GM23338 (cell line): ENCODE measurements at regions not wholly inside any gene's neighbourhood (a gene's known extent, or its start where the extent isn't known, plus 50 kb on each side); places are given as distances from the start of the nearest gene placed in this dataset.

ENCODE experiments used
- ATAC-seq: fragments of 200-7000 bp; cut with Tn5 transposase; 3 replicates; pipeline ENCODE4 v1.9.1; 2020
- DNase-seq: peaks from one replicate; pipeline ENCODE4 v3.0.0-alpha.2; 2015; ENCODE audit warnings: low spot score
- H2AFZ ChIP-seq: fragments of 200-600 bp; sonication (generic); 2 replicates; pipeline ENCODE4 v1.8.0; 2016; ENCODE audit warnings: antibody characterized with exemption, mild to moderate bottlenecking, moderate library complexity
- H3F3A ChIP-seq: fragments of 200-600 bp; sonication (generic); replicated peaks from 2 replicates; pipeline ENCODE4 v1.8.0; 2017; ENCODE audit warnings: antibody characterized with exemption, mixed run types, low read depth
- H3K27ac ChIP-seq: fragments of 200-600 bp; sonication (generic); 2 replicates; pipeline ENCODE4 v1.6.1; 2016; ENCODE audit warnings: low read depth
- H3K27me3 ChIP-seq: fragments of 200-600 bp; sonication (generic); 2 replicates; pipeline ENCODE4 v1.8.0; 2016; ENCODE audit warnings: mild to moderate bottlenecking, mixed run types, moderate library complexity; ENCODE audit not compliant: insufficient read depth
- H3K36me3 ChIP-seq: fragments of 200-600 bp; sonication (generic); 2 replicates; pipeline ENCODE4 v1.8.0; 2016; ENCODE audit warnings: mild to moderate bottlenecking; ENCODE audit not compliant: insufficient read depth
- H3K4me1 ChIP-seq: fragments of 200-600 bp; sonication (generic); 2 replicates; pipeline ENCODE4 v1.8.0; 2016; ENCODE audit warnings: mild to moderate bottlenecking, moderate library complexity; ENCODE audit not compliant: insufficient read depth
- H3K4me2 ChIP-seq: fragments of 200-600 bp; sonication (generic); 2 replicates; pipeline ENCODE4 v1.7.1; 2017; ENCODE audit warnings: mixed run types
- H3K4me3 ChIP-seq: fragments of 200-600 bp; sonication (generic); 2 replicates; pipeline ENCODE4 v1.6.1; 2016; ENCODE audit warnings: mixed run types
- H3K79me2 ChIP-seq: fragments of 200-600 bp; sonication (generic); replicated peaks from 2 replicates; pipeline ENCODE4 v1.8.0; 2017; ENCODE audit warnings: mild to moderate bottlenecking; ENCODE audit not compliant: insufficient read depth
- H3K9me2 ChIP-seq: fragments of 200-600 bp; sonication (generic); 2 replicates; pipeline ENCODE4 v1.8.0; 2017; ENCODE audit not compliant: insufficient read depth
- H4K20me1 ChIP-seq: fragments of 200-600 bp; sonication (generic); replicated peaks from 2 replicates; pipeline ENCODE4 v1.8.0; 2017; ENCODE audit warnings: mild to moderate bottlenecking; ENCODE audit not compliant: insufficient read depth
- H3K27ac Mint-ChIP-seq: 2 replicates; pipeline ENCODE4 v1.8.0; 2020; ENCODE audit warnings: inconsistent platforms, mild to moderate bottlenecking, moderate library complexity, mixed read lengths
- H3K27me3 Mint-ChIP-seq: 3 replicates; pipeline ENCODE4 v1.8.0; 2022; ENCODE audit warnings: low read depth, mild to moderate bottlenecking, moderate library complexity, mixed read lengths, inconsistent platforms; ENCODE audit not compliant: insufficient read depth, poor library complexity
- H3K36me3 Mint-ChIP-seq: 3 replicates; pipeline ENCODE4 v1.8.0; 2021; ENCODE audit warnings: low read depth, mild to moderate bottlenecking, inconsistent platforms, moderate library complexity, mixed read lengths
- H3K4me1 Mint-ChIP-seq: 3 replicates; pipeline ENCODE4 v1.8.0; 2020; ENCODE audit warnings: mild to moderate bottlenecking, inconsistent platforms, mixed read lengths
- H3K4me3 Mint-ChIP-seq: 3 replicates; pipeline ENCODE4 v1.8.0; 2021; ENCODE audit warnings: moderate library complexity, mild to moderate bottlenecking, inconsistent platforms, mixed read lengths
- H3K9me3 Mint-ChIP-seq: 3 replicates; pipeline ENCODE4 v1.8.0; 2020; ENCODE audit warnings: moderate library complexity, mild to moderate bottlenecking, inconsistent platforms, mixed read lengths
- CREB1 ChIP-seq: fragments of 250-450 bp; sonication (Bioruptor Pico); IDR thresholded peaks from 2 replicates; pipeline ENCODE4 v1.5.0; 2020; ENCODE audit warnings: low read depth, mild to moderate bottlenecking, moderate library complexity
- EZH2 ChIP-seq: fragments of 200-600 bp; sonication (generic); IDR thresholded peaks from one replicate; pipeline ENCODE4 v1.8.0; 2017; ENCODE audit warnings: antibody characterized with exemption, mild to moderate bottlenecking, low read depth; ENCODE audit not compliant: unreplicated experiment
- EZH2phosphoT487 ChIP-seq: fragments of 200-600 bp; sonication (generic); IDR thresholded peaks from one replicate; pipeline ENCODE4 v1.8.1; 2018; ENCODE audit warnings: antibody characterized with exemption; ENCODE audit not compliant: unreplicated experiment
- NANOG ChIP-seq: IDR thresholded peaks from 2 replicates; pipeline ENCODE4 v1.6.1; 2016; ENCODE audit warnings: antibody characterized with exemption, borderline replicate concordance
- POLR2AphosphoS5 ChIP-seq: IDR thresholded peaks from 2 replicates; pipeline ENCODE4 v1.6.1; 2016; ENCODE audit warnings: antibody characterized with exemption, low read depth
- ZNF114 ChIP-seq: fragments of 250-450 bp; sonication (Bioruptor Pico); IDR thresholded peaks from 2 replicates; pipeline ENCODE4 v1.5.0; 2020; ENCODE audit warnings: mild to moderate bottlenecking, moderate library complexity
- ZNF331 ChIP-seq: fragments of 250-450 bp; sonication (Bioruptor Pico); IDR thresholded peaks from 2 replicates; pipeline ENCODE4 v1.5.0; 2020; ENCODE audit warnings: low read depth, mild to moderate bottlenecking, moderate library complexity
- TF ChIP-seq, protein P1 (sequence below): fragments of 250-450 bp; sonication (Bioruptor Pico); IDR thresholded peaks from 2 replicates; pipeline ENCODE4 v1.5.0; 2020; ENCODE audit warnings: mild to moderate bottlenecking, moderate library complexity
- TF ChIP-seq, protein P2 (sequence below): IDR thresholded peaks from one replicate; pipeline ENCODE4 v1.6.1; 2018; ENCODE audit warnings: antibody characterized with exemption; ENCODE audit not compliant: unreplicated experiment
- TF ChIP-seq, protein P3 (sequence below): IDR thresholded peaks from 2 replicates; pipeline ENCODE4 v1.6.1; 2016; ENCODE audit warnings: antibody characterized with exemption

DNA sequence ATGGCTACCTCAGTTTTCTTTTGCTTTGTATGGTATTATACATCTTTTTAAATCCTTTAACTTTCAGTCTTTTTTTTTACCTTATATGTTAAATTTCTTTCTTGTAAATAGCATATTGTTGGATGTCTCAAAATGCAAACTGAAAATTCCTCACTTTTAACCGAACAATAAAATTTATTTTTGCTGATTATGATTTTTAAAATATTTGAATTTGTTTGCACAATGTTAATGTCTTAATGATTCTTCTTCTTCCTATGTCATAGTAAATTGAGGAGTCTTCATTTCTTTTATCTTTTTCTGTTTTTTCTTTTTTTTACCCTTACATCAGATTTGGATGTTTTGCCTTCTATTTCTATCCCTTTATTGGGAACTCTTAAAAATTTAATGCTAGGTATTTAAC, 574.2 kb upstream of the CDH4 start:
- H3K4me3 Mint-ChIP-seq = no peak overlapping the region
- H3K9me3 Mint-ChIP-seq = peaks cover 3% of the 10 kb centered on the region; the same call in 1 of the 3 replicates
- H3K4me3 ChIP-seq = no peak overlapping the region
- peaks cover 5% of the 10 kb centered on the region for H3K27me3 Mint-ChIP-seq
- H3F3A ChIP-seq = no peaks in the 10 kb centered on the region
- no peaks in the 10 kb centered on the region for H4K20me1 ChIP-seq
- no peaks in the 10 kb centered on the region; the same call in 1 of the 3 replicates for H3K4me1 Mint-ChIP-seq
- no peak overlapping the region for H3K4me2 ChIP-seq
- no peaks in the 10 kb centered on the region for H3K4me1 ChIP-seq
- H3K36me3 ChIP-seq = no peaks in the 10 kb centered on the region
- no peak overlapping the region for H3K27ac Mint-ChIP-seq
- no peak overlapping the region for H2AFZ ChIP-seq
- TF ChIP-seq, protein P1, sequence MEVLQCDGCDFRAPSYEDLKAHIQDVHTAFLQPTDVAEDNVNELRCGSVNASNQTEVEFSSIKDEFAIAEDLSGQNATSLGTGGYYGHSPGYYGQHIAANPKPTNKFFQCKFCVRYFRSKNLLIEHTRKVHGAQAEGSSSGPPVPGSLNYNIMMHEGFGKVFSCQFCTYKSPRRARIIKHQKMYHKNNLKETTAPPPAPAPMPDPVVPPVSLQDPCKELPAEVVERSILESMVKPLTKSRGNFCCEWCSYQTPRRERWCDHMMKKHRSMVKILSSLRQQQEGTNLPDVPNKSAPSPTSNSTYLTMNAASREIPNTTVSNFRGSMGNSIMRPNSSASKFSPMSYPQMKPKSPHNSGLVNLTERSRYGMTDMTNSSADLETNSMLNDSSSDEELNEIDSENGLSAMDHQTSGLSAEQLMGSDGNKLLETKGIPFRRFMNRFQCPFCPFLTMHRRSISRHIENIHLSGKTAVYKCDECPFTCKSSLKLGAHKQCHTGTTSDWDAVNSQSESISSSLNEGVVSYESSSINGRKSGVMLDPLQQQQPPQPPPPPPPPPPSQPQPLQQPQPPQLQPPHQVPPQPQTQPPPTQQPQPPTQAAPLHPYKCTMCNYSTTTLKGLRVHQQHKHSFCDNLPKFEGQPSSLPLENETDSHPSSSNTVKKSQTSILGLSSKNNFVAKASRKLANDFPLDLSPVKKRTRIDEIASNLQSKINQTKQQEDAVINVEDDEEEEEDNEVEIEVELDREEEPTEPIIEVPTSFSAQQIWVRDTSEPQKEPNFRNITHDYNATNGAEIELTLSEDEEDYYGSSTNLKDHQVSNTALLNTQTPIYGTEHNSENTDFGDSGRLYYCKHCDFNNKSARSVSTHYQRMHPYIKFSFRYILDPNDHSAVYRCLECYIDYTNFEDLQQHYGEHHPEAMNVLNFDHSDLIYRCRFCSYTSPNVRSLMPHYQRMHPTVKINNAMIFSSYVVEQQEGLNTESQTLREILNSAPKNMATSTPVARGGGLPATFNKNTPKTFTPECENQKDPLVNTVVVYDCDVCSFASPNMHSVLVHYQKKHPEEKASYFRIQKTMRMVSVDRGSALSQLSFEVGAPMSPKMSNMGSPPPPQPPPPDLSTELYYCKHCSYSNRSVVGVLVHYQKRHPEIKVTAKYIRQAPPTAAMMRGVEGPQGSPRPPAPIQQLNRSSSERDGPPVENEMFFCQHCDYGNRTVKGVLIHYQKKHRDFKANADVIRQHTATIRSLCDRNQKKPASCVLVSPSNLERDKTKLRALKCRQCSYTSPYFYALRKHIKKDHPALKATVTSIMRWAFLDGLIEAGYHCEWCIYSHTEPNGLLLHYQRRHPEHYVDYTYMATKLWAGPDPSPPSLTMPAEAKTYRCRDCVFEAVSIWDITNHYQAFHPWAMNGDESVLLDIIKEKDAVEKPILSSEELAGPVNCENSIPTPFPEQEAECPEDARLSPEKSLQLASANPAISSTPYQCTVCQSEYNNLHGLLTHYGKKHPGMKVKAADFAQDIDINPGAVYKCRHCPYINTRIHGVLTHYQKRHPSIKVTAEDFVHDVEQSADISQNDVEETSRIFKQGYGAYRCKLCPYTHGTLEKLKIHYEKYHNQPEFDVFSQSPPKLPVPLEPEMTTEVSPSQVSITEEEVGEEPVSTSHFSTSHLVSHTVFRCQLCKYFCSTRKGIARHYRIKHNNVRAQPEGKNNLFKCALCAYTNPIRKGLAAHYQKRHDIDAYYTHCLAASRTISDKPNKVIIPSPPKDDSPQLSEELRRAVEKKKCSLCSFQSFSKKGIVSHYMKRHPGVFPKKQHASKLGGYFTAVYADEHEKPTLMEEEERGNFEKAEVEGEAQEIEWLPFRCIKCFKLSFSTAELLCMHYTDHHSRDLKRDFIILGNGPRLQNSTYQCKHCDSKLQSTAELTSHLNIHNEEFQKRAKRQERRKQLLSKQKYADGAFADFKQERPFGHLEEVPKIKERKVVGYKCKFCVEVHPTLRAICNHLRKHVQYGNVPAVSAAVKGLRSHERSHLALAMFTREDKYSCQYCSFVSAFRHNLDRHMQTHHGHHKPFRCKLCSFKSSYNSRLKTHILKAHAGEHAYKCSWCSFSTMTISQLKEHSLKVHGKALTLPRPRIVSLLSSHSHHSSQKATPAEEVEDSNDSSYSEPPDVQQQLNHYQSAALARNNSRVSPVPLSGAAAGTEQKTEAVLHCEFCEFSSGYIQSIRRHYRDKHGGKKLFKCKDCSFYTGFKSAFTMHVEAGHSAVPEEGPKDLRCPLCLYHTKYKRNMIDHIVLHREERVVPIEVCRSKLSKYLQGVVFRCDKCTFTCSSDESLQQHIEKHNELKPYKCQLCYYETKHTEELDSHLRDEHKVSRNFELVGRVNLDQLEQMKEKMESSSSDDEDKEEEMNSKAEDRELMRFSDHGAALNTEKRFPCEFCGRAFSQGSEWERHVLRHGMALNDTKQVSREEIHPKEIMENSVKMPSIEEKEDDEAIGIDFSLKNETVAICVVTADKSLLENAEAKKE (CRISPR knock-in tag) = no peak
- TF ChIP-seq EZH2 (no peak), NANOG (no peak), POLR2AphosphoS5 (no peak)
- H3K27ac ChIP-seq = no peak overlapping the region
- H3K79me2 ChIP-seq = no peaks in the 10 kb centered on the region
- no peaks in the 10 kb centered on the region for H3K27me3 ChIP-seq
- H3K9me2 ChIP-seq = no peaks in the 10 kb centered on the region
- ATAC-seq (no peak), DNase-seq (no peak)
- no peaks in the 10 kb centered on the region for H3K36me3 Mint-ChIP-seq

DNA sequence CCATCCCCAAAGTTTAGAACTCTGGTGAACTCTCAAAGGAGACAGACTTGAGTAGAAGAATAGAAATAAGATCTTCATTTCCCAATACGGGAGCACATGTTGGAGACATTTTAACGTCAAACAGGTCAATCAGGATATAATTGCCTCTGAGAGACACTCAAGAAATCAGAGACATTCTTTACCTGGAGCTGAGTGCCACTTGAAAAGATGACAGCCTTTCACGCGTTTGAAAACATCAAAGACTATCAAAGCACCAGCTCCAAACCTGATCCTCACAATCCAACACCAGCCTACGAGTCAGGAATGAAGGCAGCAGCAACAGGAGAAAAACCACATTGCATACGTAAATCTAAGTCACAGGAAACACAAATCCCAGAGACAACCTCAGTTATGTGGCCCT, 571.5 kb upstream of the CDH4 start:
- H2AFZ ChIP-seq = no peak overlapping the region
- no peaks in the 10 kb centered on the region for H3F3A ChIP-seq
- no peaks in the 10 kb centered on the region for H4K20me1 ChIP-seq
- H3K4me2 ChIP-seq = no peak overlapping the region
- H3K9me2 ChIP-seq = no peaks in the 10 kb centered on the region
- no peaks in the 10 kb centered on the region for H3K27me3 ChIP-seq
- H3K27ac ChIP-seq = no peak overlapping the region
- no peaks in the 10 kb centered on the region for H3K4me1 ChIP-seq
- no peaks in the 10 kb centered on the region for H3K79me2 ChIP-seq
- Mint-ChIP-seq H3K9me3 (peaks cover 3% of the 10 kb centered on the region; the same call in 1 of the 3 replicates), H3K27ac (no peak overlapping the region), H3K36me3 (no peaks in the 10 kb centered on the region), H3K4me1 (no peaks in the 10 kb centered on the region; the same call in 2 of the 3 replicates), H3K27me3 (peaks cover 12% of the 10 kb centered on the region), H3K4me3 (no peak overlapping the region)
- DNase-seq (no peak), ATAC-seq (no peak)
- H3K4me3 ChIP-seq = no peak overlapping the region
- H3K36me3 ChIP-seq = no peaks in the 10 kb centered on the region
- TF ChIP-seq EZH2 (no peak), EZH2phosphoT487 (no peak), ZNF331 (CRISPR knock-in tag) (no peak), ZNF114 (CRISPR knock-in tag) (no peak), CREB1 (no peak)
- TF ChIP-seq, protein P2, sequence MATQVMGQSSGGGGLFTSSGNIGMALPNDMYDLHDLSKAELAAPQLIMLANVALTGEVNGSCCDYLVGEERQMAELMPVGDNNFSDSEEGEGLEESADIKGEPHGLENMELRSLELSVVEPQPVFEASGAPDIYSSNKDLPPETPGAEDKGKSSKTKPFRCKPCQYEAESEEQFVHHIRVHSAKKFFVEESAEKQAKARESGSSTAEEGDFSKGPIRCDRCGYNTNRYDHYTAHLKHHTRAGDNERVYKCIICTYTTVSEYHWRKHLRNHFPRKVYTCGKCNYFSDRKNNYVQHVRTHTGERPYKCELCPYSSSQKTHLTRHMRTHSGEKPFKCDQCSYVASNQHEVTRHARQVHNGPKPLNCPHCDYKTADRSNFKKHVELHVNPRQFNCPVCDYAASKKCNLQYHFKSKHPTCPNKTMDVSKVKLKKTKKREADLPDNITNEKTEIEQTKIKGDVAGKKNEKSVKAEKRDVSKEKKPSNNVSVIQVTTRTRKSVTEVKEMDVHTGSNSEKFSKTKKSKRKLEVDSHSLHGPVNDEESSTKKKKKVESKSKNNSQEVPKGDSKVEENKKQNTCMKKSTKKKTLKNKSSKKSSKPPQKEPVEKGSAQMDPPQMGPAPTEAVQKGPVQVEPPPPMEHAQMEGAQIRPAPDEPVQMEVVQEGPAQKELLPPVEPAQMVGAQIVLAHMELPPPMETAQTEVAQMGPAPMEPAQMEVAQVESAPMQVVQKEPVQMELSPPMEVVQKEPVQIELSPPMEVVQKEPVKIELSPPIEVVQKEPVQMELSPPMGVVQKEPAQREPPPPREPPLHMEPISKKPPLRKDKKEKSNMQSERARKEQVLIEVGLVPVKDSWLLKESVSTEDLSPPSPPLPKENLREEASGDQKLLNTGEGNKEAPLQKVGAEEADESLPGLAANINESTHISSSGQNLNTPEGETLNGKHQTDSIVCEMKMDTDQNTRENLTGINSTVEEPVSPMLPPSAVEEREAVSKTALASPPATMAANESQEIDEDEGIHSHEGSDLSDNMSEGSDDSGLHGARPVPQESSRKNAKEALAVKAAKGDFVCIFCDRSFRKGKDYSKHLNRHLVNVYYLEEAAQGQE = no peak
- TF ChIP-seq, protein P3, sequence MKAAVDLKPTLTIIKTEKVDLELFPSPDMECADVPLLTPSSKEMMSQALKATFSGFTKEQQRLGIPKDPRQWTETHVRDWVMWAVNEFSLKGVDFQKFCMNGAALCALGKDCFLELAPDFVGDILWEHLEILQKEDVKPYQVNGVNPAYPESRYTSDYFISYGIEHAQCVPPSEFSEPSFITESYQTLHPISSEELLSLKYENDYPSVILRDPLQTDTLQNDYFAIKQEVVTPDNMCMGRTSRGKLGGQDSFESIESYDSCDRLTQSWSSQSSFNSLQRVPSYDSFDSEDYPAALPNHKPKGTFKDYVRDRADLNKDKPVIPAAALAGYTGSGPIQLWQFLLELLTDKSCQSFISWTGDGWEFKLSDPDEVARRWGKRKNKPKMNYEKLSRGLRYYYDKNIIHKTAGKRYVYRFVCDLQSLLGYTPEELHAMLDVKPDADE = no peak
